Fibroblast of pulmonary artery (primary cell): ENCODE measurements at regions not wholly inside any gene's neighbourhood (a gene's known extent, or its start where the extent isn't known, plus 50 kb on each side); places are given as distances from the start of the nearest gene placed in this dataset.
"Not testable (repeated sequence)": the region's sequence is repeated elsewhere in the genome, so short reads cannot be mapped to it uniquely, and the experiment has no call there.

Experiments
- DNase-seq: peaks from one replicate; pipeline ENCODE4 v3.0.0-alpha.2; 2010; ENCODE audit warnings: low read depth
- H3K4me3 ChIP-seq: replicated peaks from 2 replicates; pipeline ENCODE4 v1.5.1; 2011; ENCODE audit warnings: low read depth, mild to moderate bottlenecking, control low read depth, low read length, moderate library complexity
- TF ChIP-seq, protein P1 (sequence below): IDR thresholded peaks from 2 replicates; pipeline ENCODE4 v1.5.1; 2011; ENCODE audit warnings: mild to moderate bottlenecking, control low read depth, low read length, inconsistent platforms; ENCODE audit errors: missing control alignments

- TF ChIP-seq, protein P1, sequence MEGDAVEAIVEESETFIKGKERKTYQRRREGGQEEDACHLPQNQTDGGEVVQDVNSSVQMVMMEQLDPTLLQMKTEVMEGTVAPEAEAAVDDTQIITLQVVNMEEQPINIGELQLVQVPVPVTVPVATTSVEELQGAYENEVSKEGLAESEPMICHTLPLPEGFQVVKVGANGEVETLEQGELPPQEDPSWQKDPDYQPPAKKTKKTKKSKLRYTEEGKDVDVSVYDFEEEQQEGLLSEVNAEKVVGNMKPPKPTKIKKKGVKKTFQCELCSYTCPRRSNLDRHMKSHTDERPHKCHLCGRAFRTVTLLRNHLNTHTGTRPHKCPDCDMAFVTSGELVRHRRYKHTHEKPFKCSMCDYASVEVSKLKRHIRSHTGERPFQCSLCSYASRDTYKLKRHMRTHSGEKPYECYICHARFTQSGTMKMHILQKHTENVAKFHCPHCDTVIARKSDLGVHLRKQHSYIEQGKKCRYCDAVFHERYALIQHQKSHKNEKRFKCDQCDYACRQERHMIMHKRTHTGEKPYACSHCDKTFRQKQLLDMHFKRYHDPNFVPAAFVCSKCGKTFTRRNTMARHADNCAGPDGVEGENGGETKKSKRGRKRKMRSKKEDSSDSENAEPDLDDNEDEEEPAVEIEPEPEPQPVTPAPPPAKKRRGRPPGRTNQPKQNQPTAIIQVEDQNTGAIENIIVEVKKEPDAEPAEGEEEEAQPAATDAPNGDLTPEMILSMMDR = no peak
- no peak overlapping the region for H3K4me3 ChIP-seq
- DNase-seq = no peak
Observed at GRCh38 chr20:53813636-53814035, 220.0 kb upstream of the ZNF217 start.

- no peak for DNase-seq
- TF ChIP-seq, protein P1 = no peak
- no peak overlapping the region for H3K4me3 ChIP-seq
Observed at GRCh38 chr20:53811577-53811976, 217.9 kb upstream of the ZNF217 start.

DNA sequence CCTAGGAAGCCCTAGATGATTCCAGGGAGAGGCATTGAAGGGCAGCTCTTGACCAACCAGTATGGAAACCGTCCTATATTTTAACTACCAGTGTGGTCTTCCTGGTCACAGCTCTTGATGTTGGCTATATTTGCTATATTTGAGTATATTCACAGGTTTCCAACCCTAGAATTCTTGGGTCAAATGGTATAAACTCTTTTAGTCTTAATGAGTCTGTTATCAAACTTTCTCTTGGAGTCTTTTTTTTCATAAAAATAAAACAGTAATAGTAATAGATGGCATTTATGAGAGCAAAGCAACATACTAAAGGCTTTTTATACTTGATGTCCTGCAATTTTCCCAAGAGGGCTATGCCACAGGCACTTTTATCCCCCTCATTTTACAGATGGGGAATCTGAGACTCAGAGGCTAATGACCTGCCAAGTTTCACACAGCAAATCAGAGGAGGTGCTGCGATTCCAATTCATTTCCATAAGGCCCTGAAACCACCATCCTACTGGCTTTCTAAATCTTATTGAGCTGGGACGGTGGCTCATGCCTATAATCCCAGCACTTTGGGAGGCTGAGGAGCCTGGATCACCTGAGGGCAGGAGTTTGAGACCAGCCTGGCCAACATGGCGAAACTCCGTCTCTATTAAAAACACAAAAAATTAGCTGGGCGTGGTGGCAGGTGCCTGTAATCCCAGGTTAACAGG lies 217.2 kb upstream of the ZNF217 start:
- no peak for DNase-seq
- TF ChIP-seq, protein P1 = no peak
- no peak overlapping the region for H3K4me3 ChIP-seq

- TF ChIP-seq, protein P1 = no peak
- no peak overlapping the region for H3K4me3 ChIP-seq
- DNase-seq = no peak
Observed at GRCh38 chr20:53809728-53810365, 216.2 kb upstream of the ZNF217 start.

GRCh38 chr20:53809217-53809616 lies 215.6 kb upstream of the ZNF217 start:
- H3K4me3 ChIP-seq = no peak overlapping the region
- TF ChIP-seq, protein P1 = no peak
- DNase-seq = no peak

DNA sequence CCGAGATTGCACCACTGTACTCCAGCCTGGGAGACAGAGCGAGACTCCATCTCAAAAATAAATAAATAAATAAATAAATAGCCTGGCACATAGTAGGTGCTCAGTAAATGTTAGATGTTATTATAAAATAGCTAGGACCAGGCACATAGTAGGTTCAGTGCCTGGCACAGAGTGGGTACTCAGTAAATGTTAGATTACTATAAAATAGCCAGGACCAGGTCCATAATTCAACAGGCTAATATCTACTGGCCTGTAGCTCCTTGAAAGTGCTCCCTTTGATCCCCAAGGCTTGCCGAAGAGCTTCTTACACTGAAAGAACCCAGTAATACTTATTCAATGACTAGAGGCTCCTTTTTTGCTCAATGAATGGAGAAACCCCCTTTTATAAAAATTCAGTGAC lies 215.1 kb upstream of the ZNF217 start:
- DNase-seq = no peak
- TF ChIP-seq, protein P1 = no peak
- H3K4me3 ChIP-seq = no peak overlapping the region

GRCh38 chr20:53808302-53808701 lies 214.7 kb upstream of the ZNF217 start:
- H3K4me3 ChIP-seq, DNase-seq: not testable (repeated sequence)
